ENCODE measurements at regions not wholly inside any gene's neighbourhood (a gene's known extent, or its start where the extent isn't known, plus 50 kb on each side); places are given as distances from the start of the nearest gene placed in this dataset.

DNA sequence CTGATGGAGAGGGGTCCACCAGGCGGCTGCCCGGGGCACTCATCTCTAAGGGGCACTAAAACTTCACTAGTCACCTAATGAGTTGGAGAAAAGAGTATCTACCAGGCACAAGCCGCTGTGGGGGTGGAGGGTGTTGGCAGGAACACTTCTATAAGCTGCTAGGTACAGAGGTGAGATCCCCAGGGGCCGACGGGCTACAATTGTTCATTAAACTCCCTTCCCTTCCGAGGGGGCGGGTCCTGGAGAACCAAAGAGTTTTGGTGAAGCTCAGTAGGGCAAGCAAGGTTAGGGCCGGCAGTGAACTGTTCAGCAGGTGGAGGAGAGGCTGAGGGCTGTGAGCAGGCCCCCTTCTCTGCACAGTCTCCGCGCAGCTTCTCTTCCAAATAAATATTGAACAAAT, 78.7 kb upstream of the ARAP3 start:
- Histone ChIP-seq H4K8ac (ENCODE audit: low read depth, low read length) (no peak overlapping the region), H3K4me2 (ENCODE audit: low read length) (no peak overlapping the region), H3K9ac (ENCODE audit: low read length) (no peak overlapping the region), H3K56ac (ENCODE audit: low read length) (no peak overlapping the region), H4K5ac (ENCODE audit: low read length) (no peak overlapping the region), H3K27me3 (ENCODE audit: insufficient read depth, low read length, poor library complexity) (no peaks in the 10 kb centered on the region), H3K79me1 (ENCODE audit: low read length) (no peaks in the 10 kb centered on the region), H3K27ac (ENCODE audit: low read depth, low read length) (no peak overlapping the region), H3K79me2 (ENCODE audit: control insufficient read depth, insufficient read depth, low read length) (no peaks in the 10 kb centered on the region), H2AK5ac (ENCODE audit: low read length) (no peak overlapping the region), H2BK5ac (ENCODE audit: low read length) (no peak overlapping the region), H3K4ac (ENCODE audit: low read depth, low read length) (no peak overlapping the region), H3K36me3 (ENCODE audit: control insufficient read depth, insufficient read depth, low read length) (no peaks in the 10 kb centered on the region), H2BK120ac (ENCODE audit: low read depth, low read length) (no peak overlapping the region), H3K4me1 (ENCODE audit: control insufficient read depth, low read depth, low read length) (peaks cover 3% of the 10 kb centered on the region), H3K23ac (ENCODE audit: low read length) (no peak overlapping the region), H3K4me3 (ENCODE audit: low read length) (no peak overlapping the region), H3K18ac (ENCODE audit: low read length) (no peak overlapping the region), H2BK15ac (replicated peaks; ENCODE audit: low read depth) (no peak overlapping the region)
- no peak for DNase-seq
- WGBS (ENCODE audit: extremely low coverage, insufficient coverage, low lambda C conversion rate): no CpG with 5 or more reads among the region's 10 CpGs

DNA sequence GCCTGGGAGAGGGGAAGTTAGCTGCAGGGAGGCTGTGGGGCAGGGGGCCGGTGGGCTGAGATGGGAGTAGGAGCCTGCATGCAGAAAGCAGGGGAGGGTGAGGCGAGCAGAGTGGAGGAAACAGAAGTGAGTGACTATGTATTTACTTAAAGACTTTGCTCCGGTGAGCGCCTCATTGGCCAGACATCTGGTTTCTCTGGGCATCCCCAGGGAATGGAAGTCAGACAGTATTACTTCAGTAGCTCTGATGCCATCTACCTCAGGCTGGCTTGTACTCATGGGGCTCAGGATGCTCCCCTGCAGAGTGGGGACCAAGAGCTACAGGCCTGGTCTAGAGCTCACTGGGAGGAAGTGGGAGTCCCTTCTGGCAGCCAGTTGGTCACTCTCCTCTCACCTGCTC, 78.2 kb upstream of the ARAP3 start:
- Histone ChIP-seq H2BK120ac (ENCODE audit: low read depth, low read length) (no peak overlapping the region), H3K27ac (ENCODE audit: low read depth, low read length) (no peak overlapping the region), H4K8ac (ENCODE audit: low read depth, low read length) (no peak overlapping the region), H3K18ac (ENCODE audit: low read length) (no peak overlapping the region), H3K79me1 (ENCODE audit: low read length) (no peaks in the 10 kb centered on the region), H3K36me3 (ENCODE audit: control insufficient read depth, insufficient read depth, low read length) (no peaks in the 10 kb centered on the region), H3K4me2 (ENCODE audit: low read length) (no peak overlapping the region), H3K27me3 (ENCODE audit: insufficient read depth, low read length, poor library complexity) (no peaks in the 10 kb centered on the region), H2AK5ac (ENCODE audit: low read length) (no peak overlapping the region), H3K4ac (ENCODE audit: low read depth, low read length) (no peak overlapping the region), H3K9ac (ENCODE audit: low read length) (no peak overlapping the region), H3K79me2 (ENCODE audit: control insufficient read depth, insufficient read depth, low read length) (no peaks in the 10 kb centered on the region), H3K56ac (ENCODE audit: low read length) (no peak overlapping the region), H3K4me1 (ENCODE audit: control insufficient read depth, low read depth, low read length) (peaks cover 3% of the 10 kb centered on the region), H2BK5ac (ENCODE audit: low read length) (no peak overlapping the region), H2BK15ac (replicated peaks; ENCODE audit: low read depth) (no peak overlapping the region), H3K23ac (ENCODE audit: low read length) (no peak overlapping the region), H3K4me3 (ENCODE audit: low read length) (no peak overlapping the region), H4K5ac (ENCODE audit: low read length) (no peak overlapping the region)
- DNase-seq: no peak
- no CpG with 5 or more reads among the region's 4 CpGs for WGBS (ENCODE audit: extremely low coverage, insufficient coverage, low lambda C conversion rate)

DNA sequence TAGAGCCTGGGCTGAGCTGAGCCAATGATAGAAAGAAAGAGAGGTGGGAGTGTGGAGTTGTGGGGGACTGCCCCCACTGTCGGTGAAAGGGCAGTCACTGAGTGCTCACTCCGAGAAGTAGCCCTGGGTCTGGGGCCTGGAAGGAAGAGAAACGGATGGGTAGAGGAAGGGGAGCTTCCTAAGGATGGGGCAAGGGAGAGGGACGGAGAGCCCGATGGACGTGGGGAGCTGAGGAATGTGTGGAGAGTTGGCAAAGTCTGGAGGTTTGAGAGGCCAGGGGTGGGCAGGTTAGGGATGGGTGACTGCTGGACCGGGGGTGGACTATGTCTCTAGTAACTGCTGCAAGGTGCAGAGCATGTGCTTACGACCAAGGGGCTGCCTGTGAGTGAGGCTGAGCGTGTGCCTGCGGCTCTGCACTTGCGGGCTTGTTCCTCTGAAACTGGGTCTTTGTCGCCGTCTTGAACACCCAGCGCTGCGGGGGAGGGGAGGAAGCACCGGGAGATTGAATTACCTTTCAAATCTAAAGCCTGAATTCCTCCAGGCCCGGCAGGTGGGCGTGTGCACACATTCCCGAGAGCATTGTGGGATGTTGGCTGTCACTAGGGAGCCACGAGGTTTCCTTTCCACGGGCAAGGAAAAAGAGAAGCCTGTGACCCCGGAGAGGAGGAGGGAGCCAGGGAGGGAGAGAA, 76.4 kb upstream of the ARAP3 start:
- H3K9ac ChIP-seq (ENCODE audit: low read length): no peak overlapping the region
- H3K36me3 ChIP-seq (ENCODE audit: control insufficient read depth, insufficient read depth, low read length): no peaks in the 10 kb centered on the region
- peaks cover 6% of the 10 kb centered on the region for H3K27me3 ChIP-seq (ENCODE audit: insufficient read depth, low read length, poor library complexity)
- H3K27ac ChIP-seq (ENCODE audit: low read depth, low read length): no peak overlapping the region
- no peak overlapping the region for H3K4ac ChIP-seq (ENCODE audit: low read depth, low read length)
- no peak overlapping the region for H2BK5ac ChIP-seq (ENCODE audit: low read length)
- no peak overlapping the region for H2BK15ac ChIP-seq (replicated peaks; ENCODE audit: low read depth)
- DNase-seq: peak; percentile 46
- no peak overlapping the region for H3K23ac ChIP-seq (ENCODE audit: low read length)
- no peaks in the 10 kb centered on the region for H3K79me1 ChIP-seq (ENCODE audit: low read length)
- no peak overlapping the region for H4K8ac ChIP-seq (ENCODE audit: low read depth, low read length)
- H3K4me1 ChIP-seq (ENCODE audit: control insufficient read depth, low read depth, low read length): peaks cover 3% of the 10 kb centered on the region
- no peak overlapping the region for H2AK5ac ChIP-seq (ENCODE audit: low read length)
- no peak overlapping the region for H3K4me3 ChIP-seq (ENCODE audit: low read length)
- no peak overlapping the region for H4K5ac ChIP-seq (ENCODE audit: low read length)
- H2BK120ac ChIP-seq (ENCODE audit: low read depth, low read length): no peak overlapping the region
- no CpG with 5 or more reads among the region's 22 CpGs for WGBS (ENCODE audit: extremely low coverage, insufficient coverage, low lambda C conversion rate)
- peak overlapping the region; percentile 9 for H3K56ac ChIP-seq (ENCODE audit: low read length)
- no peaks in the 10 kb centered on the region for H3K79me2 ChIP-seq (ENCODE audit: control insufficient read depth, insufficient read depth, low read length)
- no peak overlapping the region for H3K18ac ChIP-seq (ENCODE audit: low read length)
- peak overlapping the region; percentile 25 for H3K4me2 ChIP-seq (ENCODE audit: low read length)

DNA sequence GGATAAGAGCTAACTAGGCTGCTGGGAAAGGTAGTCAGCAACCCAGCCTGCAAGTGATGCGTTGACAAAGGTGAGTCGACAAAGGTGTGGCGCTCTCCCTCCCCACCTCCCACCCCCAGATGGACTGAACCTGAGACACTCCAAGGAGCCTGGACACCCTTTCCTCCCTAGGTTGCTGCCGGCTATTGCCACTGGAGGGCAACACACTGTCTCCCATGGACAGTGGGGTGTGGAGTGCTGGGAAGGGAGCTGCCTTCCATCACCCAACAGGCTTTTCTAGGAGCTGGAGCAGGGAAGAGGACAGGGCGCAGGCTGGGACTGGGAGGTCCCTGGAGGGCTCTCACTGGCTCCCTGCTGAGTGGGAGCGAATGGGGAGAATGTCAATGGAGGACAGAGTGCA, 75.4 kb upstream of the ARAP3 start:
- no peak overlapping the region for H3K27ac ChIP-seq (ENCODE audit: low read depth, low read length)
- H3K18ac ChIP-seq (ENCODE audit: low read length): no peak overlapping the region
- H4K8ac ChIP-seq (ENCODE audit: low read depth, low read length): no peak overlapping the region
- H3K36me3 ChIP-seq (ENCODE audit: control insufficient read depth, insufficient read depth, low read length): no peaks in the 10 kb centered on the region
- no peak overlapping the region for H3K4me3 ChIP-seq (ENCODE audit: low read length)
- H3K27me3 ChIP-seq (ENCODE audit: insufficient read depth, low read length, poor library complexity): peaks cover 14% of the 10 kb centered on the region
- no peak overlapping the region for H2AK5ac ChIP-seq (ENCODE audit: low read length)
- no peak overlapping the region for H3K4ac ChIP-seq (ENCODE audit: low read depth, low read length)
- DNase-seq: peak; percentile 81
- no peak overlapping the region for H3K9ac ChIP-seq (ENCODE audit: low read length)
- no peak overlapping the region for H3K23ac ChIP-seq (ENCODE audit: low read length)
- no peak overlapping the region for H2BK120ac ChIP-seq (ENCODE audit: low read depth, low read length)
- H2BK15ac ChIP-seq (replicated peaks; ENCODE audit: low read depth): no peak overlapping the region
- no peaks in the 10 kb centered on the region for H3K79me1 ChIP-seq (ENCODE audit: low read length)
- H3K56ac ChIP-seq (ENCODE audit: low read length): no peak overlapping the region
- no peak overlapping the region for H3K4me2 ChIP-seq (ENCODE audit: low read length)
- H4K5ac ChIP-seq (ENCODE audit: low read length): no peak overlapping the region
- WGBS (ENCODE audit: extremely low coverage, insufficient coverage, low lambda C conversion rate): no CpG with 5 or more reads among the region's 6 CpGs
- H2BK5ac ChIP-seq (ENCODE audit: low read length): no peak overlapping the region
- no peaks in the 10 kb centered on the region for H3K79me2 ChIP-seq (ENCODE audit: control insufficient read depth, insufficient read depth, low read length)
- H3K4me1 ChIP-seq (ENCODE audit: control insufficient read depth, low read depth, low read length): peaks cover 3% of the 10 kb centered on the region

GRCh38 chr5:141756196-141756595, 74.2 kb upstream of the ARAP3 start:
- peaks cover 3% of the 10 kb centered on the region for H3K4me1 ChIP-seq (ENCODE audit: control insufficient read depth, low read depth, low read length)
- H3K36me3 ChIP-seq (ENCODE audit: control insufficient read depth, insufficient read depth, low read length): no peaks in the 10 kb centered on the region
- no peak overlapping the region for H3K56ac ChIP-seq (ENCODE audit: low read length)
- no CpG with 5 or more reads among the region's 3 CpGs for WGBS (ENCODE audit: extremely low coverage, insufficient coverage, low lambda C conversion rate)
- H3K27ac ChIP-seq (ENCODE audit: low read depth, low read length): no peak overlapping the region
- no peak overlapping the region for H2BK5ac ChIP-seq (ENCODE audit: low read length)
- no peaks in the 10 kb centered on the region for H3K79me2 ChIP-seq (ENCODE audit: control insufficient read depth, insufficient read depth, low read length)
- no peak overlapping the region for H2BK15ac ChIP-seq (replicated peaks; ENCODE audit: low read depth)
- H3K4me2 ChIP-seq (ENCODE audit: low read length): no peak overlapping the region
- no peak overlapping the region for H2BK120ac ChIP-seq (ENCODE audit: low read depth, low read length)
- no peaks in the 10 kb centered on the region for H3K79me1 ChIP-seq (ENCODE audit: low read length)
- no peak overlapping the region for H4K5ac ChIP-seq (ENCODE audit: low read length)
- H4K8ac ChIP-seq (ENCODE audit: low read depth, low read length): no peak overlapping the region
- H3K4me3 ChIP-seq (ENCODE audit: low read length): no peak overlapping the region
- no peak overlapping the region for H3K9ac ChIP-seq (ENCODE audit: low read length)
- DNase-seq: no peak
- H3K27me3 ChIP-seq (ENCODE audit: insufficient read depth, low read length, poor library complexity): peaks cover 14% of the 10 kb centered on the region
- H2AK5ac ChIP-seq (ENCODE audit: low read length): no peak overlapping the region
- H3K4ac ChIP-seq (ENCODE audit: low read depth, low read length): no peak overlapping the region
- no peak overlapping the region for H3K23ac ChIP-seq (ENCODE audit: low read length)
- no peak overlapping the region for H3K18ac ChIP-seq (ENCODE audit: low read length)

Measured in mesendoderm (in vitro differentiated cells).